Hepatocyte (in vitro differentiated cells): ENCODE measurements at regions not wholly inside any gene's neighbourhood (a gene's known extent, or its start where the extent isn't known, plus 50 kb on each side); places are given as distances from the start of the nearest gene placed in this dataset.

ENCODE experiments used
- DNase-seq: peaks from one replicate; pipeline ENCODE4 v3.0.0-alpha.2; 2016; ENCODE audit warnings: low spot score
- H2AFZ ChIP-seq: fragments of 200-600 bp; sonication (generic); 2 replicates; pipeline ENCODE4 v1.6.0; 2016; ENCODE audit warnings: antibody characterized with exemption, mild to moderate bottlenecking
- H3K27ac ChIP-seq: fragments of 200-600 bp; sonication (generic); 2 replicates; pipeline ENCODE4 v1.5.1; 2016; ENCODE audit warnings: mild to moderate bottlenecking
- H3K27me3 ChIP-seq: fragments of 200-600 bp; sonication (generic); 2 replicates; pipeline ENCODE4 v1.6.1; 2016
- H3K36me3 ChIP-seq: fragments of 200-600 bp; sonication (generic); replicated peaks from 2 replicates; pipeline ENCODE4 v1.5.1; 2016; ENCODE audit warnings: low read depth; ENCODE audit not compliant: insufficient read depth
- H3K4me1 ChIP-seq: fragments of 200-600 bp; sonication (generic); 2 replicates; pipeline ENCODE4 v1.5.1; 2016; ENCODE audit warnings: mild to moderate bottlenecking, moderate library complexity; ENCODE audit not compliant: insufficient read depth
- H3K4me2 ChIP-seq: fragments of 200-600 bp; sonication (generic); 2 replicates; pipeline ENCODE4 v1.6.0; 2016
- H3K4me3 ChIP-seq: fragments of 200-600 bp; sonication (generic); 2 replicates; pipeline ENCODE4 v1.5.1; 2016; ENCODE audit warnings: mild to moderate bottlenecking
- H3K79me2 ChIP-seq: fragments of 200-600 bp; sonication (generic); 2 replicates; pipeline ENCODE4 v1.6.0; 2017; ENCODE audit warnings: mild to moderate bottlenecking
- H3K9me2 ChIP-seq: fragments of 200-600 bp; sonication (generic); replicated peaks from 2 replicates; pipeline ENCODE4 v1.6.0; 2017; ENCODE audit warnings: mild to moderate bottlenecking; ENCODE audit not compliant: insufficient read depth
- H3K9me3 ChIP-seq: fragments of 200-600 bp; sonication (generic); 2 replicates; pipeline ENCODE4 v1.5.1; 2016; ENCODE audit warnings: low read depth, mild to moderate bottlenecking
- H4K20me1 ChIP-seq: fragments of 200-600 bp; sonication (generic); 2 replicates; pipeline ENCODE4 v1.6.0; 2016; ENCODE audit warnings: mild to moderate bottlenecking; ENCODE audit not compliant: insufficient read depth, poor library complexity, severe bottlenecking
- EZH2 ChIP-seq: fragments of 200-600 bp; sonication (generic); IDR thresholded peaks from 2 replicates; pipeline ENCODE4 v1.6.1; 2016; ENCODE audit warnings: antibody characterized with exemption, mild to moderate bottlenecking, borderline replicate concordance
- EZH2phosphoT487 ChIP-seq: fragments of 200-600 bp; sonication (generic); IDR thresholded peaks from one replicate; pipeline ENCODE4 v1.6.1; 2018; ENCODE audit warnings: antibody characterized with exemption, mild to moderate bottlenecking, low read depth, moderate library complexity; ENCODE audit not compliant: unreplicated experiment, severe bottlenecking
- WGBS: methylation state at CpG from one replicate; pipeline ENCODE4 v1.1.6; 2016; ENCODE audit warnings: low lambda C conversion rate; ENCODE audit errors: missing lambda C conversion rate; 5-methylcytosine and 5-hydroxymethylcytosine counted together
- TF ChIP-seq, protein P1 (sequence below): fragments of 200-600 bp; sonication (generic); IDR thresholded peaks from 2 replicates; pipeline ENCODE4 v1.5.1; 2016; ENCODE audit warnings: antibody characterized with exemption, mild to moderate bottlenecking; ENCODE audit not compliant: poor library complexity

- Histone ChIP-seq H3K4me2 (no peak overlapping the region), H3K9me3 (peaks cover 5% of the 10 kb centered on the region), H3K79me2 (no peaks in the 10 kb centered on the region), H3K27ac (no peak overlapping the region), H3K36me3 (no peaks in the 10 kb centered on the region), H3K4me1 (no peaks in the 10 kb centered on the region), H3K4me3 (no peak overlapping the region), H4K20me1 (no peaks in the 10 kb centered on the region), H3K27me3 (no peaks in the 10 kb centered on the region), H3K9me2 (no peaks in the 10 kb centered on the region), H2AFZ (no peak overlapping the region)
- TF ChIP-seq, protein P1, sequence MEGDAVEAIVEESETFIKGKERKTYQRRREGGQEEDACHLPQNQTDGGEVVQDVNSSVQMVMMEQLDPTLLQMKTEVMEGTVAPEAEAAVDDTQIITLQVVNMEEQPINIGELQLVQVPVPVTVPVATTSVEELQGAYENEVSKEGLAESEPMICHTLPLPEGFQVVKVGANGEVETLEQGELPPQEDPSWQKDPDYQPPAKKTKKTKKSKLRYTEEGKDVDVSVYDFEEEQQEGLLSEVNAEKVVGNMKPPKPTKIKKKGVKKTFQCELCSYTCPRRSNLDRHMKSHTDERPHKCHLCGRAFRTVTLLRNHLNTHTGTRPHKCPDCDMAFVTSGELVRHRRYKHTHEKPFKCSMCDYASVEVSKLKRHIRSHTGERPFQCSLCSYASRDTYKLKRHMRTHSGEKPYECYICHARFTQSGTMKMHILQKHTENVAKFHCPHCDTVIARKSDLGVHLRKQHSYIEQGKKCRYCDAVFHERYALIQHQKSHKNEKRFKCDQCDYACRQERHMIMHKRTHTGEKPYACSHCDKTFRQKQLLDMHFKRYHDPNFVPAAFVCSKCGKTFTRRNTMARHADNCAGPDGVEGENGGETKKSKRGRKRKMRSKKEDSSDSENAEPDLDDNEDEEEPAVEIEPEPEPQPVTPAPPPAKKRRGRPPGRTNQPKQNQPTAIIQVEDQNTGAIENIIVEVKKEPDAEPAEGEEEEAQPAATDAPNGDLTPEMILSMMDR = no peak
- DNase-seq = no peak
- 94% methylated on average over 1 of the region's 1 CpG for WGBS
Measured at GRCh38 chr5:52173133-52173532, 614.6 kb upstream of the ITGA1 start.

DNA sequence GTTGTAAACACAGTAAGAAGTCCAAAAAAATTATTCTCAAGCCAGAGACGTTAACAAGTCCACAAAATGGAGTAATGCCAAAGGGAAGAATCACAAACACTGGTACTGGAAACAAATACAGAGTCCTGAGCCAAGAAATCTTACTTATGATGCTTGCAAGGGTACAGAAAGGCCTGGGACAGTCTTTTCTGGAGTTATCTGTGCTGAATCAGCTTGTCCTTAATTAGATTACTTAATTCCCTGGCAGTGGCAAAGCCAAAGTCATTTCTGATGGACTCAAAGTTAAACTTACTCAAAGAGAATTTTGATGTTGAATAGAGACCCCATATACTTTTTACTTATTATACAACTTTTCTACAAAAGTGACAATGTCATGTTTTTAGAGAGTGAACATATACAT lies 610.5 kb upstream of the ITGA1 start:
- Histone ChIP-seq H3K4me1 (no peaks in the 10 kb centered on the region), H2AFZ (no peak overlapping the region), H3K9me2 (no peaks in the 10 kb centered on the region), H3K9me3 (no peaks in the 10 kb centered on the region), H3K4me3 (no peak overlapping the region), H3K27me3 (no peaks in the 10 kb centered on the region), H3K4me2 (no peak overlapping the region), H3K36me3 (no peaks in the 10 kb centered on the region), H3K27ac (no peak overlapping the region), H3K79me2 (no peaks in the 10 kb centered on the region), H4K20me1 (no peaks in the 10 kb centered on the region)
- TF ChIP-seq EZH2 = no peak
- TF ChIP-seq, protein P1 = no peak
- WGBS = 70% methylated on average over 1 of the region's 1 CpG
- DNase-seq = no peak

DNA sequence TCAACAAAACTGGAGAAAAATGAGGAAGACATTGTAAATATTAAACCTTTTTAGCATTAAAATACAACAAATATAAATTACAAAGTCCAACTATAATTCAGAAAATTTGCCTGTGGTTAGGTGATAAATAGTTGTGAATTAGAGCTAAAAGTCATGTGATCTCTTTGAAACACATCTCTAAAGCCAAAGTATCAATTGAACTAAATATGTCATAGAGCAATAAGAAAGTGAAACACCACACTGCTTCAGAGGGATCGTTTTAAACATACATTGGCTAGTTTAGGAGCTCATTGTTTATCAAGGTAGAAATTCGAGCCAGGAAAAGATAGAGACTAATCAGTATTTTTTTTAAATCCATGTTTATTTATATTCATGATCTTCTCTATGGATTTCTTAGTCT lies 606.3 kb upstream of the ITGA1 start:
- H4K20me1 ChIP-seq = no peaks in the 10 kb centered on the region

GRCh38 chr5:52190737-52191136 lies 597.0 kb upstream of the ITGA1 start:
- H3K27ac ChIP-seq = no peak overlapping the region
- H4K20me1 ChIP-seq = no peaks in the 10 kb centered on the region
- no peak overlapping the region for H3K4me3 ChIP-seq
- no peak overlapping the region for H2AFZ ChIP-seq
- H3K4me2 ChIP-seq = no peak overlapping the region
- no peaks in the 10 kb centered on the region for H3K4me1 ChIP-seq
- TF ChIP-seq, protein P1 = no peak
- TF ChIP-seq EZH2phosphoT487 (no peak), EZH2 (no peak)
- DNase-seq = no peak
- H3K36me3 ChIP-seq = no peaks in the 10 kb centered on the region
- H3K79me2 ChIP-seq = no peaks in the 10 kb centered on the region
- no peaks in the 10 kb centered on the region for H3K27me3 ChIP-seq
- H3K9me3 ChIP-seq = no peaks in the 10 kb centered on the region
- no peaks in the 10 kb centered on the region for H3K9me2 ChIP-seq

More for the DNA sequence above, 606.3 kb upstream of the ITGA1 start:
- H3K36me3 ChIP-seq = no peaks in the 10 kb centered on the region
- no peaks in the 10 kb centered on the region for H3K4me1 ChIP-seq
- DNase-seq = no peak
- H3K79me2 ChIP-seq = no peaks in the 10 kb centered on the region
- H3K9me2 ChIP-seq = no peaks in the 10 kb centered on the region
- TF ChIP-seq, protein P1 = no peak
- TF ChIP-seq EZH2 = no peak
- TF ChIP-seq EZH2phosphoT487 = no peak
- no peak overlapping the region for H3K4me3 ChIP-seq
- H3K4me2 ChIP-seq = no peak overlapping the region
- H3K27ac ChIP-seq = no peak overlapping the region
- no peaks in the 10 kb centered on the region for H3K27me3 ChIP-seq
- no peaks in the 10 kb centered on the region for H3K9me3 ChIP-seq
- 44% methylated on average over 2 of the region's 2 CpGs for WGBS
- no peak overlapping the region for H2AFZ ChIP-seq
